NCI-H1092 (cell line): ENCODE measurements at regions not wholly inside any gene's neighbourhood (a gene's known extent, or its start where the extent isn't known, plus 50 kb on each side); places are given as distances from the start of the nearest gene placed in this dataset.

ENCODE experiments used
- DNase-seq: peaks from one replicate; lab custom pipeline; 2025; lab: John Stamatoyannopoulos, UW

DNA sequence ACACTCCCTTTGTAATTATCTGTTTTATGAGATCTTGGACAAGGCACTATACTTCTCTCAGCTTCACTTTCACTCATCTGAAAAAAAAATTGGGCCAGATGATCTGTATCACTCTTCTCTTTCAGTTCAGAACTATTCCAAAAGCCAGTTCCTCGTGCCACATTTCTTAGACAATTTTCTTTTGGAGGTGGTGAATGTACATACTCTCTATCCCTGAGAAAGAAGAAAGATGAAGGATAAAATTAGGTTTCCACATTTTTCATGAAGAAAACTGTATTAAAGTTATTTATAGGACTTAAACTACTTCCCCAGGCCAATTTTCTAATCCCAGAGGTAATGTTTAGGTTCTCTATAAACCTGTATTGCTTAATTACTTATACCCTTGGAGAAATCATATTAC is 171.6 kb downstream of the SLC6A15 start:
- no peak for DNase-seq

DNA sequence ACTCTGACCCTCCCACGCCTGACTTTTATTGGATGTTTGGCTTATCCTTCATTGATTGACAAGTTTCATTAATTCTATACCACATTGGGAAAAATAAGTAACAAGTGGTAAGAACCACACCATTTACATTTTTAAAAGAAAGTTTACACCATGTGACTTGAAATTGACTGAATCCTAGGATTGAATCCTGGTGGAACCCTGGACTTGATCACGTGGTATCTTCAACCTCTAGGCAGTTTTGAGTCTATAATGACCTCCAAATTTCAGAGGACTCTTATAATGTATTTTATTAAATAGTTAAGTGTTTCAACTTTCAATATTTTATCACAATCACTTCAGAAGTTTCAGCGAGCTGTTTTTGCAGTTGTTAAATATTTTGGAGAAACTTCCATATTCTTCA is 172.0 kb downstream of the SLC6A15 start:
- no peak for DNase-seq

DNA sequence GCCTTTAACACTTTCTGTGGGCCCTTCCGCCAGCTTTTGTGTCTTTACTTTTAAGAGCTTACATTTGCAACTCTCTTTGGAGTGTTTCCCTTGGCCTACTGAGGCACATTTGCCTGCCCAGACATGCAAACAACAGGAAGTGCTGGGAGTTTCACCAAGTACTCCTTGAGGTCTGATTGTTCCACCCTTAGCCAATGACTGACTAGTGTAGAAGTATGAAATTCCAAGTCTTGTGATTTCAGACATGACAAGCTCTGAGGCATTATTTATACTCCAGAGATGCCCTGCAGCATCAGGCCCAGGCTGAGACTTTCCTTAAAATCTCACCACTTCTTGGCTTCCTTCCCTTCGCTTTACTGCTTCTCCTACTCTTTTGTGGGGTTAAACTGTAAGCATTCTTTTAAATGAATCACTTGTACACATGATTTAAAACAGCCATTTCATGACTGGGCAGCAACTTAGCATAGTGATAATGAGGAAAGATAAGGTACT is 174.1 kb downstream of the SLC6A15 start:
- DNase-seq, result no peak

DNA sequence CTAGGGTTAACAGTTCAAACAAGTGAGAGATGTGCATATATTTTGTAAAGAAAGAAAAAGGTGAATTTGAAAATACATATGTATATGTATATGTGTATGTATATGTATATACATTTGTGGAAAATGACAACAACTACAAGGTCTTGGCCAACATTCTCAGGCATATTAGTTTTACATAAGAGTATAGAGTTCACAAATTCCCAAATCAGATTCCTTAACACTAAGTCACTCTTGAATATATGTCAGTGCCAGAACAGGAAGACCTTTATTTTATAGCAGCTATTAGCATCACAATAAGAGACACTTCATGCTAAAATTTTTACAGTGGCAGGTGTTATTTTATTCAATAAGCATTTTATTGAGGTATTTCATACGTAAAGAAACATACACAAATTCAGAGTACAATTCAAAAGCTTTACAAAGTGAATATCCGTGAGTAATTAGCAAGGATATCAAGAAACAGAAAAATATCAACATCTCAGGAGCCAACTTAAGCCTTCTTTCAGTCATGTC is 179.7 kb downstream of the SLC6A15 start:
- DNase-seq, result no peak

DNA sequence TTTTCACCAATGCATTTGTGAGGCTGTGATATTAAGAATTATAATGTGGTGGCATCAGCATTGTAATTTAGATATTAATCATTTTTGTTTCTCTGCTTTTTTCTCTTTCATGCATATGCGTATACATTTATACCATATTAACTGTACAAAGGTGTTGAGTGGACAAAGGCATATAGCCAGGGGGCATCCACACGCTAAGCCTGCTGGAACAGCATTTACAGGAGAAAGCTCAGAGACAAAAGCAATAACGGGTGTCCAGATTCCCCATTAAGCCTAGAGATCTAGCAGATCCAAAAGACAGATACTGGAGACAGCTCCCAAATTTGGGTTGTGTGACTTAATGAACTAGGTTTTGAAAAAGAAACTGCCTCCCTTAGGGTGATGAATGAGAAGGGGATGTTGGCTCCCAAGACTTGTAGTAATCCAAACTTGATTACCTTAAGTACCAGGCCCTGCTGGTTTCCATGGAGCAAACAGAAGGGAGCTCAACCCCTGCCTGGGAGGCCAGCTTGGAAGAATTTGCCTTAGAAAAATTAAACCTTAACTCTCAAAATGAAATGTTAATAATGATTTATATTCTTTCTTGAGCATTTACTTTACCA is 181.9 kb downstream of the SLC6A15 start:
- DNase-seq, result no peak

DNA sequence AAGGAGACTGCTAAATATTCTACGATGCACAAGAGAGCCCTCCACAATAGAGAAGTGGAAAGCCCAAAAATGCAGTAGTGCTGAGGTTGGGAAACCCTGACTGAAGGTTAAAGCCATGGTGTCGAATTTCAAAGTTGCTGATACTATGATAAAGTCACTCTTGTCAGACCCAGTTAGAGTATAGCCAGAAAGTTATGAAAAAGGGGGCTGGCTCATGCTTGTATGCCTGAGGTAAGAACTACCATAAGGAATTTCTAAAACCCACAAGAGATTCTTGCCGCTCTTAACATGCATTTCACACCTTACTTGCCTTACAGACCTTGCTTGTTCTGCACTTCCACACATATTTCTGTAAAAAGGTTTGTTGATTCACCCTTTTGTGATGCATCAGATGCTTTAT is 184.6 kb downstream of the SLC6A15 start:
- no peak for DNase-seq

DNA sequence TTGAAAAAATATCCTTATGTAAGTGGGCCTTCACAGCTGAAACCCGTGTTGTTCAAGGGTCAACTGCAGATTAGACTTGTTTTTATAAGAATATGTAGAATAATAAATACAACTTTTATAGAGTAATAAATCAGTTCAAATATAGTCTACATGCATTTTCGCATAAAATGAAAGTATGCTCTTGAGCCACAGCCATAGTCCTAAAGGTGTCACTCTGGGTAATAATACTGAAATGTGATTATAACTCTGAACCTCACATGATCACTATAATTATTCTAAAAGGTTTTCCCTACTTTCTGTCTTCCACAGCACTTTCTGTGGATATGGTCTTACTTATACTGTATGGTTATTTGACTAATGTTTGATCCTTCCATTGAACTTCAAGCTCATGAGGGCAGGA is 185.8 kb downstream of the SLC6A15 start:
- DNase-seq, result no peak

DNA sequence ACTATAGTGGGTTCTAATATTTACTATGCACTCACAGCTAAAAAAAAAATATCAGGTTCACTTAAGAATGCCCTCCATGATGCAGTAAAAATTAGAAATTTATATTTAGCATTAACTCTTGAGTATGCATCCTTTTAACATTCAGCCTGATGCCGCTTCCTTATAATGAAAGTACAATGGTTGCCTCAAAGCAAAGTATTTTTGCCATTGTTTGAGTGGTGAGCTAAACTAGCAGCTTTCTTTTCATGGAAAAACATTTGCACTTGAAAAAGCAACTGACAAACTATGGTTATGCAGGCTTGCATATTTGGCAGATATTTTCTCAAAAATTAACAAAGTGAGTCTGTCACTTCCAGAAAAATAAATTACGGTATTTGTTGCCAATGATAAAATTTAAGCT is 188.6 kb downstream of the SLC6A15 start:
- DNase-seq, result no peak

DNA sequence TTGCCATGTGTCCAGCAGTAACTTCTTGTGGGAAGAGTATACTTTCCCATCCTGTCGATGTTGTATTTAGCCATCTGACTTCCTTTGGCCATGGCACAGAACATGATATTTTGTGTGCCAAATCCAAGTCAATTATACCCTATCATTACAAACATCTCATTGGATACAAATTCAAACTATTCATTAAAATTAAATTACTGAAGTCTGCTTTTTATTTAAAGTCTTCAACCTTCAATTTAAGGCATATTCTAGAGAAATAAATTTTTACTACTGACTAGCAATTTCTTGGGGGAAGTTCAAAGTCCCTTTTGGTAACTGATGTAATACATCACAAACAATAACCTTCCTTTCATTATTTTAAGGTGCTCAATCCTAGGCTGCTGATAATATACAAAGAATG is 192.6 kb downstream of the SLC6A15 start:
- no peak for DNase-seq

DNA sequence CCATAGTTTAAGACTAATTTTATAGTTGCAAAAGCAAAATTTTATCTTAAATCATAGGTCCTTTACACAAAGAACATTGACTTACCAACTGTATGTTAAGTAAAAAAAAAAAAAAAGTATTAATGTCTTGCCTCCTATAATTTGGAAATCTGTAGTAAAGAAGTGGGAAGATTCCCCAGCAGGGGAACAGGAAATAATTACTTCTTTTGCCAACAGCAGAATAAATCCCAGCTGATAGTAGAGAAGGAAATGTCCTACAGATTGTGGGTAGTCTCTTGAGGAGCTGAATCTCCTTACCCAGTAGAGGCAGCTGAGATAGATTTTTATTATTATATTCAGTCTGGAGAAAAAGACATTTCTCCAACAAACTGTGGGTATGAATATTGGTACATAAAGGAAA is 193.7 kb downstream of the SLC6A15 start:
- DNase-seq, result no peak

DNA sequence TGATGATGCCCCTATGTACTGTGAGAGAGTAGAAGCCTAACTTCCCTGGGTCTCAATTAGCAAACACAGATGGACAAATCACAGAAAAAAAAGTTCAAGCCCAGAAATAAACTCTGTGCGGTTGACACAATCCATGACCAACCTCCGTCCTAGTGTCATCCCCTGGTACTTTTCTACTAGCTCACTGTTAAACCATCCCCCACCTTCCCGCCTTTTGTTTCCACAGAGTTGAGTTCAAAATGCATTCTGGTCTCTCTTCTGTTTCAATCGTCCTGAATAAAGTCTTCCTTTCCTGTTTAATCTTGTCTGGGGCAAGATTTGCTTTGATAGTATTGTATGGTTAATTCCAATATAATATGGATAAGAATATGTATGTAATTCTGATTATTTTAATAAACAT is 199.9 kb downstream of the SLC6A15 start:
- DNase-seq, result no peak

DNA sequence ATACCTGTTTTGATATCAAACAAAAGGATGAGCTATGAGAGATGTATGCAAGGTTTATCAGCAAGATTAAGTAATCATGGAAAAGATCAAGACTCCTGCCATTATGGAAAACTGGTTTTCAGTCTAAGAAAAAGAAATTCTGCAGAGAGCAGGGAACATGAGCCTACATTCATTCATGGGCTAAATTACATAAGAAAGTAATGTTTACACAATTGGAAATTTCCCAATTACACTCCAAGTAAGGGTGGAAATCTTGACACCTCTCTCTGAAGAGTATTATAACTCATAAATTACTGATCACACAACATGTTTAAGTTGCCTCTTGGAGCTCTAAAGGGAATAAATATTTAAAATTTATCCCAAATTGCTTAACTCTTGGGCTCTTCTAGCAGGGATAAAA is 206.2 kb downstream of the SLC6A15 start:
- no peak for DNase-seq

DNA sequence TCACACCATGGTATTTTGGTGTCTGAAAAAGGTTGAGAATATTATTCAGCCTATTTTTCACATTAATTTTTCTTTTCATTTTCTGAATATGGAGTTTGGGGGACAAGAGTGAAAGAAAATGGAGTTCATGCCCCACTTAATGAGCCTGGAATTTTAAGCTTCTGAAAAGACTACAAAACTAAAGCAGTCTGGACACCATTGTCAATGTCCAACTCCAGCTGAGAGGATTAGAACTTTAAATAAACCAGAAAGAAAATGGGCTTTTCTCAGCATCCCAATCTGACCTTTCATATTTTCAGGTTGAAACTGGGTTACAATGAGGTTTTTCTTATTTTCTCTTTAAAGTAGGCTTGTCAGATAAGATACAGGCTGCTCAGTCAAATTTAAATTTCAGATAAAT is 207.7 kb downstream of the SLC6A15 start:
- no peak for DNase-seq

DNA sequence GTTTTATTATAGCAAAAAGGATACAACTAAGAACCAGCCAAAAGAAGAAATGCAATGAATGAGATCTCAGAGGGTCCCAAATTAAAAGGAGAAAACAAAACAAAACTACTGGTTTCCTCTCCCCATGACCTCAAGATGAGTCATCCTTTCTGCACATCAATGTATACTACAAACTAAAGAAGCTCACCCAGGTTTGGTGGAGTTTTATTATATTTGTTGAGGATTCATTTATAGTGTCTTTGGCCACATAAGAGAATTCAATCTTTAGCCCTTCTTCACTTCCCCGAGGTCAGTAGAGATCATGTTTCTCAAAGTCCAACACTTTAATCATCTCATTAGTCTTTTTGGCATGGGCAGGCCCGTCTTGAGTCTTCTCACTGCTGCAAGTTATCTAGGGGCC is 210.6 kb downstream of the SLC6A15 start:
- no peak for DNase-seq

DNA sequence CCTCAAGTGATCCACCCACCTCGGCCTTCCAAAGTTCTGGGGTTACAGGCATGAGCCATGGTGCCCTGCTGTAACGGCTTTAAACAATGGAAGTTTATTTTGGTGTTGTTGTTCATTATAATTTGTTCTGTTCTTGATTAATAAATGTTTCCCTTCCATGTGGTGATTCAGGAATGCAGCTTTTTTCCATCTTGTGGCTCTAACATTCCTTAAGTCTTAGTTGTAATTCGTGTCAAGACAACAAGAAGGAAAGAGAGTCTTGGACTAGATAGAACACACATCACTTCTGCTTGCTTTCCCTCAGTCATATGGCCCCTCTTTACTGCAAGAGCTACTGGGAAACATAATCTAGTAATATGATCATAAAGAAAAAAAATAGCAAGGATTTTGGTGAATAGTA is 211.6 kb downstream of the SLC6A15 start:
- DNase-seq, result no peak

DNA sequence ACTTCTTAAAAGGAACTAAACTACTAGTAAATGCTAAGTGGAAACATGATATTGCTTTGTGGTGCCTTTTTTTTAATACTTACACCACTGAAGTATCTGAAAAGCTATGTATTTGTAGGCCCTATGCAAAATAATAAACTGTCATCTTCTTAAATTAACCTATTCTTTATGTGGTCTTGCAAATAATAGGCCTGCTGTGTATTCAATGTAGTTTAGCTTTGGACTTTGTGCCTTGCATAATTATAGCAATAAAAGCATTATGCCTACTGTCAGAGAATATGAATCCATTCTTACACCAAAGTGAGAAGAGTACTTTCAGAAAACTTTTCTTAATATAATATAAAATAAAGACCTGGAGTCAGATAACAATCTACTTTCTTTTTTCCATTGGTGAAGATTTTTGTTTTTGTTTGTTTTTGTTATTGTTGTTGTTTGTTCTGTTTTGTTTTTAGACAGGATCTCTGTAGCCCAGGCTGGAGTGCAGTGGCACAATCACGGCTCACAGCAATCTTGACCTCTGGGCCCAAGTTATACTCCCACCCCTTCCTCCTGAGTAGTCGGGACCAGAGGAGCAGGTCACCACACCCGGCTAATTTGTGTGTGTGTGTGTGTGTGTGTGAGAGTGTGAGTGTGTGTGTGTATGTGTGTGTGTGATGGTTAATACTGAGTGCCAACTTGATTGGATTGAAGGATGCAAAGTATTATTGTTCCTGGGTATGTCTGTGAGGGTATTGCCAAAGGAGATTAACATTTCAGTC is 213.8 kb downstream of the SLC6A15 start:
- no peak for DNase-seq

DNA sequence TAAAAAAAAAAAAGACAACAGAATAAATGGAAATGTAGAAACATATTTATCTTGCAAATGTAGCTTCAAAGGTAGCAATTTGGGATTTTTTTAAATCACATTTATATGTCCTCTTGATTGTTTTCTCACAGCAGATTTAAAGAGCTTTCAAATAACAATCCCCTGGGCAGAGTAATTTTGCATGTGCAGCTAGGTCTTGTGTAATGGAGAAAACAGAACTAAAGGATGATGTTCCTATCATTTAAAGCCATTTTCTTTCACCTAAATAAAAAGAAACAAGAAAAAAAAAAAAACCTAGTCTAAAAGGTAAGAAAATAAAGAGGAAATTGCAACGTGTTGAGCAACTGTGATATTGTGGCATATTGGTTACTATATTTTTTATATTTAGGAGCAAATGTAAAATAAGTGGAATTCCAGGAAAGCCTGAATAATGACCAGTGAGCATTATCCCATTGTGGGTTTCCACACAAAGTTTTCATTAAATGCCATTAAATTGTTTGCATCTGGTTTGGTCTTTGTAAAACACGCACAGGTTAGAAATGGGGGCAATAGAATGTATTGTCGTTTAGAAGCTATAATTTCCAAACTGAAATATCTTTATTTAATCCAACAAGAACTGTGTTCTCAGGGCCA is 215.6 kb downstream of the SLC6A15 start:
- no peak for DNase-seq

DNA sequence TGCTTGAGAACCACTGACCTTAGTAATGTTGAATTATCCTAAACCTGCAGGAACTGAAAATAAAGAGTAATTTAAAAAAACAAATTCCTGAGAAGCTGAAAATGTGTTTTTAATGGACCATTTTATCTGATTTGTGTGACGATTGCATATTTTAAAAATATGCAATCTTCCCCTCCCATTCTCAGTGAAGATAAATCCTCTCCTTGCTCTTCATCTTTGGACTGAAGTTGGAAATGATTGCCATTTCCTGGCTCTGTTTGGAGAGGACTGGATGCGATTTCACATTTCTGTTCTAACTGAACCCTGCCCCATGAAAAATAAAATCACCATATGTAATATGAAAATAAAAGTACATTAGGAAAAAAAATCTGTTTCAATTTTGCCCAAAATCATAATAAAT is 216.3 kb downstream of the SLC6A15 start:
- DNase-seq, result no peak

DNA sequence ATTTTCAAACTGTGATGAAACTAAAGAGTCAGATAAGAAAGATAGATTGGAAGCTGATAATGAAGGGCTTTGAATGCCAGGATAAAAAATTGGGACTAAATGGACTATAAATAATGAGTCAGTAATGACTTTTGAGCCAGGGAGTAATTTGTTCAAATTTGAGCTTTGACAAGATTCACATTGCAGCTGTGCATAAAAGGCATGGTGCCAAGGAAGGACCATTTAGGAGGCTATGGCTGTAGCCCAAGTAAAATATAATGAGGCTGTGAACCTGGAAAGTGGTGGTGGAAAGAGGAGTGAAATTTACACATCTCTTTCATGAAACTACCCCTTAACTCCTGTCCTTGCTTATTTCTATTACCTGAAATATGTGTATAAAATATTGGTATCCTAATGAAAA is 218.5 kb downstream of the SLC6A15 start:
- DNase-seq, result peak; percentile 23

DNA sequence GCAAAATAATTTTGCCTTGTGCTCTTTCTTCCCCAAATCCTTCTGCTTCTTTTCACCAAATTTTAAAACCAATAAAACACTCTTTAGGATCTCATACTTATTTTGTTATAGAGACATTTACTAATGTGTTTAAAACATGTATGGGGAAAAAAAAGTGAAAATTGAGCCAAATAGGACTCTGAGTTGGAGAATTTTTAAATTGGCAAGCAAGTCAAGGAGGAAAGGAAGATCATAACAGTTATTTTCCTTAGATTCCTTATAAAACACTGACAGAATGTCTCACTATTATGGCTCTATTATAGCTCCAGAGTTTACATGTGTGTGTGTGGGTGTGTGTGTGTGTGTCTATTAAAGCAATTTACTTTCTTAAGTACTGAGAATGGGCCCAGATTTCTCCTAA is 220.5 kb downstream of the SLC6A15 start:
- DNase-seq, result no peak

DNA sequence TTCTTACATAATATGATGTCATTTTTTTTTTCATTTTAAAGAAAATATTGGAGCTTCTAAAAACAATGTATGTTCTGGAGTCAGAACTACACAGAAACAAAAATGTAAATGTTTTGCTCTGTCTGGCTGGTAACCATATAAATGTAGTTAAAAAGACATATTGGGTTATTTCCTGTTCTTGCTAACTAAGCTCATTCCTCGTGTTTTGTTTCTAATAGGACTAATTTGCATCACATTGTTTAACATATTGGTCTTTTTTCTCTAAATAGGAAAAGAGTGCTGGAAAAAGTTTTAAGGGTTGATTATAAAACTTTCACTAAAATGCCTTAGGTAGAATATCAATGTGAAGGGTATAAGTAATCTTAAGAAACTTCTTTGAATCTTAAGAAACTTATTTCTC is 221.3 kb downstream of the SLC6A15 start:
- DNase-seq, result no peak

DNA sequence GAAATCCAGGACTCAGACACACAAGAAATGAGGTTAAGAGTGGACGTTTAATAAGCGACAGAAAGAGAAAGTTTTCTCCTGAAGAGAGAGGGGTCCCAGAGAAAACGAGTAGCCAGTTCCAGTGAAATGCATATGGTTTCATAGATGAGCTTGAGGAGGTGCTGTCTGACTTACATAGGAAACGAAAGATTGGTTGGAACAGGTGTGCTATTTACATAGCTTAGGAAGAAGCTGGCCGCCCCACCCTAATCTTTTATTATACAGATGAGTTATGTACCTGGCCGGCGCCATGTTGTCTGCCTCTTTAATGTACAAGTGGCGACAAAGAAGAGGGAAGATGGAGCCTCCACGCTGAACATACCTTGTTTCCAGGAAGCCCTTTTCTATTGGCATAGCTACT is 223.0 kb downstream of the SLC6A15 start:
- DNase-seq, result no peak

DNA sequence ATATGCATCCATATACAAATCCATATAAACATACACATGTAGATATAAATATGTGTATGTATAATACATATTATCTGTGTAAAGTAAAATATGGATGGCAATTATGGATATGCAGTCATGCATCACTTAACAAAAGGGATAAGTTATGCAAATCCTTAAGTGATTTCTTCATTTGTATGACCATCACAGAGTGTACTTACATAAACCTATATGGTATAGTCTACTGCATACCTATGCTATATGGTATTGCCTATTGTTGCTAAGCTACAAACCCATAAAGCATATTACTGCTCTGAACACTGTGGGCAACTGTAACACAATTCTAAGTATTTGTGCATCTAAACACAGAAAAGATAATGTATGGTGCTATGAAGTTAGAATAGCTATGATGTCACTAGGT is 227.2 kb downstream of the SLC6A15 start:
- no peak for DNase-seq
